ENCODE measurements at regions not wholly inside any gene's neighbourhood (a gene's known extent, or its start where the extent isn't known, plus 50 kb on each side); places are given as distances from the start of the nearest gene placed in this dataset.
"Not testable (repeated sequence)": the region's sequence is repeated elsewhere in the genome, so short reads cannot be mapped to it uniquely, and the experiment has no call there.

GRCh38 chr13:50415428-50415827 is 400.2 kb downstream of the KCNRG start:
- no peak for DNase-seq (ENCODE audit: low spot score)
- in situ Hi-C loops (cut with HindIII; ENCODE audit: low sequenced_read_pairs), result no loop called here

- DNase-seq (ENCODE audit: low spot score), result no peak
- in situ Hi-C loops (cut with HindIII; ENCODE audit: low sequenced_read_pairs), result no loop called here
Observed at GRCh38 chr13:50417597-50417996, 402.4 kb downstream of the KCNRG start.

GRCh38 chr13:50419331-50419865 is 404.2 kb downstream of the KCNRG start:
- in situ Hi-C loops (cut with HindIII; ENCODE audit: low sequenced_read_pairs), result no loop called here

GRCh38 chr13:50419896-50420295 is 404.7 kb downstream of the KCNRG start:
- in situ Hi-C loops (cut with HindIII; ENCODE audit: low sequenced_read_pairs), result no loop called here
- DNase-seq (ENCODE audit: low spot score), result no peak

More at GRCh38 chr13:50419331-50419865, 404.2 kb downstream of the KCNRG start:
- no peak for DNase-seq (ENCODE audit: low spot score)

GRCh38 chr13:50420718-50421472 is 405.7 kb downstream of the KCNRG start:
- no peak for DNase-seq (ENCODE audit: low spot score)
- in situ Hi-C loops (cut with HindIII; ENCODE audit: low sequenced_read_pairs), result no loop called here

- in situ Hi-C loops (cut with HindIII; ENCODE audit: low sequenced_read_pairs), result no loop called here
- DNase-seq (ENCODE audit: low spot score), result no peak
Observed at GRCh38 chr13:50421473-50422130, 406.4 kb downstream of the KCNRG start.

- in situ Hi-C loops (cut with HindIII; ENCODE audit: low sequenced_read_pairs), result no loop called here
Observed at GRCh38 chr13:50422181-50423148, 407.2 kb downstream of the KCNRG start.

GRCh38 chr13:50424993-50425392 is 409.7 kb downstream of the KCNRG start:
- in situ Hi-C loops (cut with HindIII; ENCODE audit: low sequenced_read_pairs), result no loop called here

More at GRCh38 chr13:50422181-50423148, 407.2 kb downstream of the KCNRG start:
- DNase-seq (ENCODE audit: low spot score), result no peak

GRCh38 chr13:50425772-50426171 is 410.5 kb downstream of the KCNRG start:
- no peak for DNase-seq (ENCODE audit: low spot score)
- in situ Hi-C loops (cut with HindIII; ENCODE audit: low sequenced_read_pairs), result no loop called here

More at GRCh38 chr13:50424993-50425392, 409.7 kb downstream of the KCNRG start:
- DNase-seq (ENCODE audit: low spot score), result no peak

- DNase-seq (ENCODE audit: low spot score), result no peak
- in situ Hi-C loops (cut with HindIII; ENCODE audit: low sequenced_read_pairs), result no loop called here
Observed at GRCh38 chr13:50426927-50427326, 411.7 kb downstream of the KCNRG start.

- in situ Hi-C loops (cut with HindIII; ENCODE audit: low sequenced_read_pairs); DNase-seq (ENCODE audit: low spot score): not testable (repeated sequence)
Observed at GRCh38 chr13:50427511-50427910, 412.3 kb downstream of the KCNRG start.

GRCh38 chr13:50428183-50428877 is 413.1 kb downstream of the KCNRG start:
- in situ Hi-C loops (cut with HindIII; ENCODE audit: low sequenced_read_pairs), result no loop called here
- no peak for DNase-seq (ENCODE audit: low spot score)

- in situ Hi-C loops (cut with HindIII; ENCODE audit: low sequenced_read_pairs), result no loop called here
- no peak for DNase-seq (ENCODE audit: low spot score)
Observed at GRCh38 chr13:50435011-50435410, 408.5 kb downstream of the DLEU7 start.

- in situ Hi-C loops (cut with HindIII; ENCODE audit: low sequenced_read_pairs), result no loop called here
- DNase-seq (ENCODE audit: low spot score), result no peak
Observed at GRCh38 chr13:50437252-50437651, 406.2 kb downstream of the DLEU7 start.

GRCh38 chr13:50438351-50438750 is 405.1 kb downstream of the DLEU7 start:
- DNase-seq (ENCODE audit: low spot score), result no peak
- in situ Hi-C loops (cut with HindIII; ENCODE audit: low sequenced_read_pairs), result no loop called here

- in situ Hi-C loops (cut with HindIII; ENCODE audit: low sequenced_read_pairs), result no loop called here
- DNase-seq (ENCODE audit: low spot score), result no peak
Observed at GRCh38 chr13:50441130-50441529, 402.4 kb downstream of the DLEU7 start.

GRCh38 chr13:50444726-50445125 is 398.8 kb downstream of the DLEU7 start:
- in situ Hi-C loops (cut with HindIII; ENCODE audit: low sequenced_read_pairs), result no loop called here
- no peak for DNase-seq (ENCODE audit: low spot score)

- DNase-seq (ENCODE audit: low spot score), result no peak
- in situ Hi-C loops (cut with HindIII; ENCODE audit: low sequenced_read_pairs), result no loop called here
Observed at GRCh38 chr13:50446611-50447010, 396.9 kb downstream of the DLEU7 start.

GRCh38 chr13:50448535-50448998 is 394.9 kb downstream of the DLEU7 start:
- in situ Hi-C loops (cut with HindIII; ENCODE audit: low sequenced_read_pairs), result no loop called here
- DNase-seq (ENCODE audit: low spot score), result no peak
